ENCODE measurements at regions not wholly inside any gene's neighbourhood (a gene's known extent, or its start where the extent isn't known, plus 50 kb on each side); places are given as distances from the start of the nearest gene placed in this dataset.

- no peak overlapping the region for H3K27ac ChIP-seq (replicated peaks)
- no peaks in the 10 kb centered on the region for H3K27me3 ChIP-seq (ENCODE audit: low read depth)
- H3K4me3 ChIP-seq = no peak overlapping the region
- no peaks in the 10 kb centered on the region for H3K9me3 ChIP-seq (replicated peaks)
- no peak for DNase-seq
- TF ChIP-seq CTCF (IDR thresholded peaks at IDR 0.05; ENCODE audit: borderline replicate concordance) = no peak
- intact Hi-C loops (cut with micrococcal nuclease) = no loop called here
- no peaks in the 10 kb centered on the region for H3K4me1 ChIP-seq
- no peaks in the 10 kb centered on the region for H3K36me3 ChIP-seq
Measured at GRCh38 chr13:75129331-75129730, 352.6 kb downstream of the TBC1D4 start.

- Histone ChIP-seq H3K27me3 (ENCODE audit: low read depth) (no peaks in the 10 kb centered on the region), H3K4me3 (no peak overlapping the region), H3K27ac (replicated peaks) (no peak overlapping the region), H3K9me3 (replicated peaks) (no peaks in the 10 kb centered on the region), H3K4me1 (peaks cover 4% of the 10 kb centered on the region), H3K36me3 (no peaks in the 10 kb centered on the region)
- intact Hi-C loops (cut with micrococcal nuclease) = no loop called here
- no peak for TF ChIP-seq CTCF (IDR thresholded peaks at IDR 0.05; ENCODE audit: borderline replicate concordance)
- DNase-seq = no peak
Measured at GRCh38 chr13:75124415-75124814, 357.6 kb downstream of the TBC1D4 start.

GRCh38 chr13:75123428-75123827 is 358.5 kb downstream of the TBC1D4 start:
- intact Hi-C loops (cut with micrococcal nuclease) = no loop called here

GRCh38 chr13:75120085-75120484 is 361.9 kb downstream of the TBC1D4 start:
- no peak overlapping the region for H3K27ac ChIP-seq (replicated peaks)
- peaks cover 4% of the 10 kb centered on the region for H3K4me1 ChIP-seq
- H3K4me3 ChIP-seq = no peak overlapping the region

More at GRCh38 chr13:75123428-75123827, 358.5 kb downstream of the TBC1D4 start:
- Histone ChIP-seq H3K4me1 (peaks cover 4% of the 10 kb centered on the region), H3K36me3 (no peaks in the 10 kb centered on the region), H3K27ac (replicated peaks) (no peak overlapping the region), H3K9me3 (replicated peaks) (no peaks in the 10 kb centered on the region), H3K4me3 (no peak overlapping the region), H3K27me3 (ENCODE audit: low read depth) (no peaks in the 10 kb centered on the region)
- no peak for DNase-seq
- TF ChIP-seq CTCF (IDR thresholded peaks at IDR 0.05; ENCODE audit: borderline replicate concordance) = no peak

GRCh38 chr13:75115171-75115570 is 366.8 kb downstream of the TBC1D4 start:
- intact Hi-C loops (cut with micrococcal nuclease) = no loop called here
- H3K36me3 ChIP-seq = no peaks in the 10 kb centered on the region
- no peaks in the 10 kb centered on the region for H3K4me1 ChIP-seq
- peaks cover 39% of the 10 kb centered on the region for H3K9me3 ChIP-seq (replicated peaks)
- TF ChIP-seq CTCF (IDR thresholded peaks at IDR 0.05; ENCODE audit: borderline replicate concordance) = no peak
- no peak overlapping the region for H3K4me3 ChIP-seq
- no peak overlapping the region for H3K27ac ChIP-seq (replicated peaks)
- H3K27me3 ChIP-seq (ENCODE audit: low read depth) = no peaks in the 10 kb centered on the region
- DNase-seq = no peak

More at GRCh38 chr13:75120085-75120484, 361.9 kb downstream of the TBC1D4 start:
- no peaks in the 10 kb centered on the region for H3K36me3 ChIP-seq
- DNase-seq = no peak
- H3K9me3 ChIP-seq (replicated peaks) = no peaks in the 10 kb centered on the region
- intact Hi-C loops (cut with micrococcal nuclease) = no loop called here
- TF ChIP-seq CTCF (IDR thresholded peaks at IDR 0.05; ENCODE audit: borderline replicate concordance) = no peak
- H3K27me3 ChIP-seq (ENCODE audit: low read depth) = no peaks in the 10 kb centered on the region

GRCh38 chr13:75103976-75104375 is 378.0 kb downstream of the TBC1D4 start:
- intact Hi-C loops (cut with micrococcal nuclease) = no loop called here
- H3K9me3 ChIP-seq (replicated peaks) = peaks cover 25% of the 10 kb centered on the region

More at GRCh38 chr13:75103976-75104375, 378.0 kb downstream of the TBC1D4 start:
- TF ChIP-seq CTCF (IDR thresholded peaks at IDR 0.05; ENCODE audit: borderline replicate concordance) = no peak
- Histone ChIP-seq H3K27ac (replicated peaks) (no peak overlapping the region), H3K27me3 (ENCODE audit: low read depth) (no peaks in the 10 kb centered on the region), H3K36me3 (no peaks in the 10 kb centered on the region), H3K4me3 (no peak overlapping the region), H3K4me1 (no peaks in the 10 kb centered on the region)
- DNase-seq = no peak
